IMR-90 (cell line): ENCODE measurements at regions not wholly inside any gene's neighbourhood (a gene's known extent, or its start where the extent isn't known, plus 50 kb on each side); places are given as distances from the start of the nearest gene placed in this dataset.

Source experiments
- ATAC-seq: fragments of 200-7000 bp; cut with Tn5 transposase; 2 replicates; pipeline ENCODE4 v1.9.1; 2020; ENCODE audit warnings: low read depth, mild to moderate bottlenecking, moderate library complexity
- BruUV-seq: library from RNA; stranded (reverse); fragments of 400-500 nt; replicated peaks from 2 replicates; lab custom pipeline; 2021; lab: Mats Ljungman, UMichigan
- CTCF ChIA-PET: fragments of 300-600 bp; formaldehyde crosslinking; extraction: SDS; loops from one replicate; lab custom pipeline; 2021; ENCODE audit warnings: antibody characterized with exemption; lab: Yijun Ruan, JAX
- POLR2A ChIA-PET: fragments of 300-600 bp; sonication (Branson Sonifier 250); formaldehyde crosslinking; loops from one replicate; lab custom pipeline; 2022; ENCODE audit warnings: antibody characterized with exemption; ENCODE audit not compliant: unreplicated experiment; lab: Charles Lee
- DNase-seq: peaks from one replicate; pipeline ENCODE4 v3.0.0; 2013
- H2AFZ ChIP-seq: replicated peaks from 2 replicates; pipeline ENCODE3; 2013; ENCODE audit warnings: low read length, mild to moderate bottlenecking; ENCODE audit not compliant: poor library complexity
- H2AK5ac ChIP-seq: 2 replicates; pipeline ENCODE4 v1.6.1; 2013; ENCODE audit warnings: low read depth, low read length, inconsistent platforms
- H2AK9ac ChIP-seq: replicated peaks from 2 replicates; pipeline ENCODE3; 2013; ENCODE audit warnings: mild to moderate bottlenecking, low read depth, low read length, moderate library complexity; ENCODE audit not compliant: poor library complexity
- H2BK120ac ChIP-seq: 2 replicates; pipeline ENCODE4 v1.6.1; 2013; ENCODE audit warnings: low read depth, low read length, inconsistent platforms
- H2BK15ac ChIP-seq: 3 replicates; pipeline ENCODE4 v1.6.1; 2013; ENCODE audit warnings: low read depth, low read length, inconsistent platforms
- H2BK20ac ChIP-seq: 2 replicates; pipeline ENCODE4 v1.6.1; 2013; ENCODE audit warnings: low read depth, mild to moderate bottlenecking, inconsistent platforms, low read length, moderate library complexity
- H2BK5ac ChIP-seq: 2 replicates; pipeline ENCODE4 v1.6.1; 2013; ENCODE audit warnings: mild to moderate bottlenecking, low read depth, low read length, inconsistent platforms; ENCODE audit not compliant: poor library complexity, severe bottlenecking
- H3K14ac ChIP-seq: replicated peaks from 2 replicates; pipeline ENCODE4 v1.6.1; 2013; ENCODE audit warnings: low read depth, low read length, inconsistent platforms
- H3K18ac ChIP-seq: 2 replicates; pipeline ENCODE4 v1.6.1; 2013; ENCODE audit warnings: low read depth, low read length, control low read depth
- H3K23ac ChIP-seq: 2 replicates; pipeline ENCODE4 v1.6.1; 2013; ENCODE audit warnings: low read depth, low read length, inconsistent platforms
- H3K27ac ChIP-seq: 2 replicates; pipeline ENCODE4 v1.5.1; 2013; ENCODE audit warnings: mild to moderate bottlenecking, control low read depth, low read length; ENCODE audit not compliant: insufficient read depth
- H3K27me3 ChIP-seq: 2 replicates; pipeline ENCODE4 v1.6.1; 2013; ENCODE audit warnings: low read length; ENCODE audit not compliant: control insufficient read depth, insufficient read depth
- H3K36me3 ChIP-seq: 2 replicates; pipeline ENCODE4 v1.6.1; 2013; ENCODE audit warnings: low read length, mixed read lengths; ENCODE audit not compliant: control insufficient read depth, insufficient read depth
- H3K4ac ChIP-seq: 2 replicates; pipeline ENCODE4 v1.6.1; 2013; ENCODE audit warnings: low read depth, low read length, inconsistent platforms
- H3K4me1 ChIP-seq: 2 replicates; pipeline ENCODE4 v1.6.1; 2013; ENCODE audit warnings: low read length, mixed read lengths; ENCODE audit not compliant: control insufficient read depth, insufficient read depth
- H3K4me2 ChIP-seq: 2 replicates; pipeline ENCODE4 v1.6.1; 2013; ENCODE audit warnings: low read depth, mild to moderate bottlenecking, control low read depth, low read length, moderate library complexity
- H3K4me3 ChIP-seq: 2 replicates; pipeline ENCODE4 v1.5.1; 2013; ENCODE audit warnings: low read depth, mild to moderate bottlenecking, control low read depth, low read length, moderate library complexity; ENCODE audit not compliant: insufficient read depth
- H3K56ac ChIP-seq: 2 replicates; pipeline ENCODE4 v1.6.1; 2013; ENCODE audit warnings: low read length, inconsistent platforms; ENCODE audit not compliant: insufficient read depth; ENCODE audit errors: extremely low read depth
- H3K79me1 ChIP-seq, 2 experiments: 2 replicates each; pipeline ENCODE4 v1.6.1; 2013; ENCODE audit warnings: low read length in 2 of 2, inconsistent platforms in 1 of 2, low read depth in 1 of 2
- H3K9ac ChIP-seq: 2 replicates; pipeline ENCODE4 v1.6.1; 2013; ENCODE audit warnings: low read depth, low read length, control low read depth
- H3K9me1 ChIP-seq: 2 replicates; pipeline ENCODE4 v1.6.1; 2013; ENCODE audit warnings: low read length, inconsistent platforms; ENCODE audit not compliant: insufficient read depth
- H3K9me3 ChIP-seq: 2 replicates; pipeline ENCODE4 v1.6.1; 2013; ENCODE audit warnings: low read length; ENCODE audit not compliant: control insufficient read depth, insufficient read depth
- H4K20me1 ChIP-seq: 2 replicates; pipeline ENCODE4 v1.6.1; 2013; ENCODE audit warnings: low read length, inconsistent platforms; ENCODE audit not compliant: insufficient read depth
- H4K5ac ChIP-seq: 2 replicates; pipeline ENCODE4 v1.6.1; 2013; ENCODE audit warnings: mild to moderate bottlenecking, low read depth, low read length, control low read depth
- H4K8ac ChIP-seq, 2 experiments: 2 replicates each; pipeline ENCODE4 v1.6.1; 2013; ENCODE audit warnings: low read depth in 2 of 2, low read length in 2 of 2, control low read depth in 1 of 2, inconsistent platforms in 1 of 2
- H4K91ac ChIP-seq: 2 replicates; pipeline ENCODE4 v1.6.1; 2013; ENCODE audit warnings: low read depth, low read length, inconsistent platforms; ENCODE audit not compliant: insufficient read depth
- BHLHE40 ChIP-seq: fragments of 150-350 bp; IDR thresholded peaks from 2 replicates; pipeline ENCODE4 v1.6.1; 2016; ENCODE audit warnings: mild to moderate bottlenecking, low read depth, low read length
- CHD1 ChIP-seq: IDR thresholded peaks from 2 replicates; pipeline ENCODE4 v1.6.1; 2012; ENCODE audit warnings: low read depth, low read length, improper control_type of control experiment
- FOS ChIP-seq: fragments of 150-350 bp; IDR thresholded peaks from 2 replicates; pipeline ENCODE4 v1.6.1; 2016; ENCODE audit warnings: low read depth, low read length
- MAFK ChIP-seq: IDR thresholded peaks from 2 replicates; pipeline ENCODE4 v1.6.1; 2012; ENCODE audit warnings: low read depth, low read length, improper control_type of control experiment
- MAZ ChIP-seq: IDR thresholded peaks from 2 replicates; pipeline ENCODE4 v1.6.1; 2012; ENCODE audit warnings: low read depth, mild to moderate bottlenecking, low read length, improper control_type of control experiment, moderate library complexity, borderline replicate concordance
- RAD21 ChIP-seq: IDR thresholded peaks from 2 replicates; pipeline ENCODE4 v1.6.1; 2012; ENCODE audit warnings: low read length, improper control_type of control experiment
- SMC3 ChIP-seq: fragments of 150-350 bp; IDR thresholded peaks from 2 replicates; pipeline ENCODE4 v1.6.1; 2016; ENCODE audit warnings: low read depth, mild to moderate bottlenecking, antibody characterized with exemption, low read length, moderate library complexity
- WGBS, 2 experiments: methylation state at CpG; one replicate each; pipeline versions ENCODE4 v1.1.5 to v1.1.7; 2013; ENCODE audit warnings: missing lambda C conversion rate in 2 of 2; ENCODE audit not compliant: insufficient read length in 1 of 2; ENCODE audit errors: extremely low coverage in 2 of 2; 5-methylcytosine and 5-hydroxymethylcytosine counted together
- dilution Hi-C: fragments of 300-500 bp; cut with HindIII; formaldehyde crosslinking; loops from one replicate; pipeline ENCODE4 v1.14.3; 2018; ENCODE audit warnings: low sequenced_read_pairs; ENCODE audit not compliant: unreplicated experiment
- in situ Hi-C: fragments of 300-500 bp; cut with MboI; formaldehyde crosslinking; loops from 3 replicates; pipeline ENCODE4 v1.14.3; 2019; ENCODE audit warnings: low sequenced_read_pairs, inconsistent platforms, mixed read lengths
- intact Hi-C: fragments of 100-400 bp; cut with micrococcal nuclease; formaldehyde crosslinking; loops from 2 replicates; pipeline ENCODE4 v1.10.0; 2022
- TF ChIP-seq, protein P1 (sequence below): fragments of 150-350 bp; IDR thresholded peaks from 2 replicates; pipeline ENCODE4 v1.6.1; 2016; ENCODE audit warnings: low read depth, mild to moderate bottlenecking, low read length, moderate library complexity, borderline replicate concordance

DNA sequence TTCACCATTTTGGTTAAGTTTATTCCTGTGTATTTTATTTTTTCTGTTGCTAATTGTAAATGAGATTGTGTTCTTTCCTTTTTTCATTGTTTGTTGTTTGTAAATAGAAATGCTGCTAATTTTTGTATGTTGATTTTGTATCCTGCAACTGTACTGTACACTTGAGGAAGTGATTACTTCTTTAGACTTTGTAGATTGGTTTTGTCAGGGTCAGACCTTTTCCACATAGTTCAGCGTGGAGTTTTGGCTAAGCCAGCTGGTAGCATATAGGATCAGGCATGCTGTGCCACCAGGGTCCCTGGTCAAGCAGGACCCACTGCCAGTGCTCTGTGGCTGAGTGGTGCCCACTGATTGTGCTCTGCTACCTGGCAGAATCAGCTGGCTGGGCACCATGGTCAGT lies 80.1 kb downstream of the CD200 start:
- WGBS, 2 experiments: 100% methylated on average over 1 of the region's 1 CpG; no CpG with 5 or more reads in 1 of the 2 experiments
- in situ Hi-C loops: no loop called here
- intact Hi-C loops: no loop called here
- Histone ChIP-seq H3K79me1 (no peaks in the 10 kb centered on the region), H3K4me1 (peaks cover 2% of the 10 kb centered on the region; the same call in 1 of the 2 replicates), H4K20me1 (no peaks in the 10 kb centered on the region), H3K23ac (no peak overlapping the region), H4K5ac (no peak overlapping the region), H3K9ac (no peak overlapping the region), H2BK120ac (no peak overlapping the region), H3K4me2 (no peak overlapping the region), H3K4ac (no peak overlapping the region), H2AK9ac (no peak overlapping the region), H3K9me1 (0 out of 2 replicates have a peak, but pooled peaks cover 3% of the 10 kb centered on the region), H2BK20ac (no peak overlapping the region), H3K4me3 (no peak overlapping the region), H3K14ac (no peak overlapping the region), H3K27me3 (no peaks in the 10 kb centered on the region; the same call in 1 of the 2 replicates), H2BK5ac (no peak overlapping the region), H4K8ac (no peak overlapping the region), H2BK15ac (no peak overlapping the region), H3K27ac (no peak overlapping the region), H4K91ac (no peak overlapping the region), H3K56ac (no peak overlapping the region), H2AK5ac (no peak overlapping the region), H3K36me3 (no peaks in the 10 kb centered on the region), H3K9me3 (no peaks in the 10 kb centered on the region), H2AFZ (peak overlapping the region; percentile 52), H3K18ac (no peak overlapping the region)
- ChIA-PET POLR2A (no interaction called here), CTCF (no interaction called here)
- no peak for TF ChIP-seq MAZ
- TF ChIP-seq, protein P1, sequence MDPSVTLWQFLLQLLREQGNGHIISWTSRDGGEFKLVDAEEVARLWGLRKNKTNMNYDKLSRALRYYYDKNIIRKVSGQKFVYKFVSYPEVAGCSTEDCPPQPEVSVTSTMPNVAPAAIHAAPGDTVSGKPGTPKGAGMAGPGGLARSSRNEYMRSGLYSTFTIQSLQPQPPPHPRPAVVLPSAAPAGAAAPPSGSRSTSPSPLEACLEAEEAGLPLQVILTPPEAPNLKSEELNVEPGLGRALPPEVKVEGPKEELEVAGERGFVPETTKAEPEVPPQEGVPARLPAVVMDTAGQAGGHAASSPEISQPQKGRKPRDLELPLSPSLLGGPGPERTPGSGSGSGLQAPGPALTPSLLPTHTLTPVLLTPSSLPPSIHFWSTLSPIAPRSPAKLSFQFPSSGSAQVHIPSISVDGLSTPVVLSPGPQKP: no peak
- TF ChIP-seq MAFK: no peak
- TF ChIP-seq CHD1: no peak
- TF ChIP-seq FOS: no peak
- TF ChIP-seq BHLHE40: no peak
- TF ChIP-seq RAD21: no peak
- TF ChIP-seq SMC3: no peak
- no TSS peak for BruUV-seq
- ATAC-seq (no peak), DNase-seq (no peak)
- dilution Hi-C loops: no loop called here
